ENCODE measurements at regions not wholly inside any gene's neighbourhood (a gene's known extent, or its start where the extent isn't known, plus 50 kb on each side); places are given as distances from the start of the nearest gene placed in this dataset.

- no peak for ATAC-seq
- intact Hi-C loops (cut with micrococcal nuclease; ENCODE audit: unreplicated experiment), result no loop called here
- TF ChIP-seq TCF7L2 (IDR thresholded peaks at IDR 0.05; ENCODE audit: low read depth, low read length) (no peak), POLR2AphosphoS5 (IDR thresholded peaks at IDR 0.05; ENCODE audit: low read depth, low read length) (no peak)
- H3K4me3 ChIP-seq (ENCODE audit: low read depth in 2 of 2, low read length in 2 of 2), result no peak overlapping the region
- ChIA-PET POLR2A (no interaction called here), CTCF (no interaction called here)
- no peaks in the 10 kb centered on the region for H3K36me3 ChIP-seq (ENCODE audit: control insufficient read depth, insufficient read depth, low read length)
- no peaks in the 10 kb centered on the region for H3K9me3 ChIP-seq (ENCODE audit: control insufficient read depth, insufficient read depth, low read depth, low read length)
- no peaks in the 10 kb centered on the region for H3K4me1 ChIP-seq (ENCODE audit: control insufficient read depth, insufficient read depth, low read length)
- H3K27ac ChIP-seq (ENCODE audit: low read length), result no peak overlapping the region
- no TSS peak for BruUV-seq (replicated peaks)
- no peak for DNase-seq (ENCODE audit: low read depth, low spot score)
- in situ Hi-C loops (cut with HindIII; ENCODE audit: low pct_unique_long_range_greater_than_20kb, low sequenced_read_pairs), result no loop called here
- H3K27me3 ChIP-seq (ENCODE audit: control insufficient read depth, insufficient read depth, low read length), result no peaks in the 10 kb centered on the region
These were observed 801.2 kb downstream of the PDCD6IP start for GRCh38 chr3:34599595-34599994.

- Histone ChIP-seq H3K36me3 (ENCODE audit: control insufficient read depth, insufficient read depth, low read length) (no peaks in the 10 kb centered on the region), H3K9me3 (ENCODE audit: control insufficient read depth, insufficient read depth, low read depth, low read length) (no peaks in the 10 kb centered on the region), H3K4me1 (ENCODE audit: control insufficient read depth, insufficient read depth, low read length) (no peaks in the 10 kb centered on the region), H3K27me3 (ENCODE audit: control insufficient read depth, insufficient read depth, low read length) (no peaks in the 10 kb centered on the region), H3K4me3 (ENCODE audit: low read depth in 2 of 2, low read length in 2 of 2) (no peak overlapping the region), H3K27ac (ENCODE audit: low read length) (no peak overlapping the region)
- DNase-seq (ENCODE audit: low read depth, low spot score) (no peak), ATAC-seq (no peak)
- ChIA-PET POLR2A (no interaction called here), CTCF (no interaction called here)
- no TSS peak for BruUV-seq (replicated peaks)
- TF ChIP-seq TCF7L2 (IDR thresholded peaks at IDR 0.05; ENCODE audit: low read depth, low read length), result no peak
- TF ChIP-seq, protein P1, sequence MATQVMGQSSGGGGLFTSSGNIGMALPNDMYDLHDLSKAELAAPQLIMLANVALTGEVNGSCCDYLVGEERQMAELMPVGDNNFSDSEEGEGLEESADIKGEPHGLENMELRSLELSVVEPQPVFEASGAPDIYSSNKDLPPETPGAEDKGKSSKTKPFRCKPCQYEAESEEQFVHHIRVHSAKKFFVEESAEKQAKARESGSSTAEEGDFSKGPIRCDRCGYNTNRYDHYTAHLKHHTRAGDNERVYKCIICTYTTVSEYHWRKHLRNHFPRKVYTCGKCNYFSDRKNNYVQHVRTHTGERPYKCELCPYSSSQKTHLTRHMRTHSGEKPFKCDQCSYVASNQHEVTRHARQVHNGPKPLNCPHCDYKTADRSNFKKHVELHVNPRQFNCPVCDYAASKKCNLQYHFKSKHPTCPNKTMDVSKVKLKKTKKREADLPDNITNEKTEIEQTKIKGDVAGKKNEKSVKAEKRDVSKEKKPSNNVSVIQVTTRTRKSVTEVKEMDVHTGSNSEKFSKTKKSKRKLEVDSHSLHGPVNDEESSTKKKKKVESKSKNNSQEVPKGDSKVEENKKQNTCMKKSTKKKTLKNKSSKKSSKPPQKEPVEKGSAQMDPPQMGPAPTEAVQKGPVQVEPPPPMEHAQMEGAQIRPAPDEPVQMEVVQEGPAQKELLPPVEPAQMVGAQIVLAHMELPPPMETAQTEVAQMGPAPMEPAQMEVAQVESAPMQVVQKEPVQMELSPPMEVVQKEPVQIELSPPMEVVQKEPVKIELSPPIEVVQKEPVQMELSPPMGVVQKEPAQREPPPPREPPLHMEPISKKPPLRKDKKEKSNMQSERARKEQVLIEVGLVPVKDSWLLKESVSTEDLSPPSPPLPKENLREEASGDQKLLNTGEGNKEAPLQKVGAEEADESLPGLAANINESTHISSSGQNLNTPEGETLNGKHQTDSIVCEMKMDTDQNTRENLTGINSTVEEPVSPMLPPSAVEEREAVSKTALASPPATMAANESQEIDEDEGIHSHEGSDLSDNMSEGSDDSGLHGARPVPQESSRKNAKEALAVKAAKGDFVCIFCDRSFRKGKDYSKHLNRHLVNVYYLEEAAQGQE (IDR thresholded peaks at IDR 0.05; ENCODE audit: insufficient read depth in 1 of 2, low read depth in 2 of 2, low read length in 1 of 2), result no peak
- TF ChIP-seq, protein P2, sequence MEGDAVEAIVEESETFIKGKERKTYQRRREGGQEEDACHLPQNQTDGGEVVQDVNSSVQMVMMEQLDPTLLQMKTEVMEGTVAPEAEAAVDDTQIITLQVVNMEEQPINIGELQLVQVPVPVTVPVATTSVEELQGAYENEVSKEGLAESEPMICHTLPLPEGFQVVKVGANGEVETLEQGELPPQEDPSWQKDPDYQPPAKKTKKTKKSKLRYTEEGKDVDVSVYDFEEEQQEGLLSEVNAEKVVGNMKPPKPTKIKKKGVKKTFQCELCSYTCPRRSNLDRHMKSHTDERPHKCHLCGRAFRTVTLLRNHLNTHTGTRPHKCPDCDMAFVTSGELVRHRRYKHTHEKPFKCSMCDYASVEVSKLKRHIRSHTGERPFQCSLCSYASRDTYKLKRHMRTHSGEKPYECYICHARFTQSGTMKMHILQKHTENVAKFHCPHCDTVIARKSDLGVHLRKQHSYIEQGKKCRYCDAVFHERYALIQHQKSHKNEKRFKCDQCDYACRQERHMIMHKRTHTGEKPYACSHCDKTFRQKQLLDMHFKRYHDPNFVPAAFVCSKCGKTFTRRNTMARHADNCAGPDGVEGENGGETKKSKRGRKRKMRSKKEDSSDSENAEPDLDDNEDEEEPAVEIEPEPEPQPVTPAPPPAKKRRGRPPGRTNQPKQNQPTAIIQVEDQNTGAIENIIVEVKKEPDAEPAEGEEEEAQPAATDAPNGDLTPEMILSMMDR (IDR thresholded peaks at IDR 0.05), result no peak
- TF ChIP-seq SIN3A (IDR thresholded peaks at IDR 0.05; ENCODE audit: borderline replicate concordance, insufficient read depth, low read depth, low read length), result no peak
- no peak for TF ChIP-seq POLR2AphosphoS5 (IDR thresholded peaks at IDR 0.05; ENCODE audit: low read depth, low read length)
- intact Hi-C loops (cut with micrococcal nuclease; ENCODE audit: unreplicated experiment), result no loop called here
- in situ Hi-C loops (cut with HindIII; ENCODE audit: low pct_unique_long_range_greater_than_20kb, low sequenced_read_pairs), result no loop called here
These were observed 821.6 kb downstream of the PDCD6IP start for GRCh38 chr3:34619990-34620389.

DNA sequence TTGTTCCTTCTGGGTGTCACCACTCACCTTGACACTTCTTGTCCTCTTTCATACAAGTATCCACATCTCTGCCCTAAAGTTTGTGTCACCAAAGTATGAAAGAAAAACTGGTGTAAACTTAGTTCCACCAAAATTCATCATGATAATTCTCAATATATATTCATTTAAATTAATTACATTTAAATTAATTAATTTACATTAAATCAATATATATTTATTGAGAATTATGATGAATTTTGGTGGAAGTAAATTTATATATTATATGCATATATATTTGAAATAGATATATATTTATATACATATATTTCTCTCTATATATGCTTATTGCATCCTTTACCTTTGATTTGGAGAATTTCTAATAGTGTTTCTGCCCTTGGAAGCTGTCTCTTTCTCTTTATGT lies 828.3 kb downstream of the PDCD6IP start:
- ATAC-seq (no peak), DNase-seq (ENCODE audit: low read depth, low spot score) (no peak)
- intact Hi-C loops (cut with micrococcal nuclease; ENCODE audit: unreplicated experiment) (no loop called here), in situ Hi-C loops (cut with HindIII; ENCODE audit: low pct_unique_long_range_greater_than_20kb, low sequenced_read_pairs) (no loop called here)
- Histone ChIP-seq H3K4me1 (ENCODE audit: control insufficient read depth, insufficient read depth, low read length) (no peaks in the 10 kb centered on the region), H3K9me3 (ENCODE audit: control insufficient read depth, insufficient read depth, low read depth, low read length) (no peaks in the 10 kb centered on the region), H3K36me3 (ENCODE audit: control insufficient read depth, insufficient read depth, low read length) (no peaks in the 10 kb centered on the region), H3K27ac (ENCODE audit: low read length) (no peak overlapping the region), H3K4me3 (ENCODE audit: low read depth in 2 of 2, low read length in 2 of 2) (no peak overlapping the region), H3K27me3 (ENCODE audit: control insufficient read depth, insufficient read depth, low read length) (no peaks in the 10 kb centered on the region)
- ChIA-PET POLR2A (no interaction called here), CTCF (no interaction called here)
- no TSS peak for BruUV-seq (replicated peaks)
- TF ChIP-seq, protein P2 (IDR thresholded peaks at IDR 0.05), result no peak
- TF ChIP-seq SIN3A (IDR thresholded peaks at IDR 0.05; ENCODE audit: borderline replicate concordance, insufficient read depth, low read depth, low read length) (no peak), TCF7L2 (IDR thresholded peaks at IDR 0.05; ENCODE audit: low read depth, low read length) (no peak), POLR2AphosphoS5 (IDR thresholded peaks at IDR 0.05; ENCODE audit: low read depth, low read length) (no peak)
- TF ChIP-seq, protein P1 (IDR thresholded peaks at IDR 0.05; ENCODE audit: insufficient read depth in 1 of 2, low read depth in 2 of 2, low read length in 1 of 2), result no peak
